GM18505 (cell line): ENCODE measurements at regions not wholly inside any gene's neighbourhood (a gene's known extent, or its start where the extent isn't known, plus 50 kb on each side); places are given as distances from the start of the nearest gene placed in this dataset.

Source experiments
- ATAC-seq: cut with Tn5 transposase; IDR thresholded peaks from one replicate; pipeline ENCODE4 v1.9.1; 2021; ENCODE audit not compliant: unreplicated experiment
- POLR2A ChIP-seq: IDR thresholded peaks from 4 replicates; pipeline ENCODE4 v1.6.1; 2011; ENCODE audit warnings: borderline replicate concordance; ENCODE audit not compliant: insufficient read depth, insufficient read length; ENCODE audit errors: extremely low read depth

DNA sequence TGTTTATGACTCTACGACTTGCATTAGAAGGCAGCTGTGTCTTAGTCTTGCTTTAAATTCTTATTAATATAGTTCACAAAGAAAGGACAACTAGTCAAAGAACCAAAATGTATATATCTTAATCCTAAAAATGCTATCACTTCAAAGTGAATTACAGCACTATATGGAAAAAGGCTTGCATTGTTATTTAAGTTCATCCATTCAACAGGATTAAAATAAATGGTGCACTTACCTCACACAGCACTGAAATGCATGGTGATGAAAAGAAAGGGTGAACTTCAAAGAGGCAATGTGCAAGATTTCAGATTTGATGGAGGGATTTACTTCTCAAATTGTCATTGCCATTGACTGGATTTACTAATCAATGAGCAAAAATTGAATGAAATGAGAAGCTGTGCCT lies 344.4 kb upstream of the NUDT12 start:
- no peak for TF ChIP-seq POLR2A

DNA sequence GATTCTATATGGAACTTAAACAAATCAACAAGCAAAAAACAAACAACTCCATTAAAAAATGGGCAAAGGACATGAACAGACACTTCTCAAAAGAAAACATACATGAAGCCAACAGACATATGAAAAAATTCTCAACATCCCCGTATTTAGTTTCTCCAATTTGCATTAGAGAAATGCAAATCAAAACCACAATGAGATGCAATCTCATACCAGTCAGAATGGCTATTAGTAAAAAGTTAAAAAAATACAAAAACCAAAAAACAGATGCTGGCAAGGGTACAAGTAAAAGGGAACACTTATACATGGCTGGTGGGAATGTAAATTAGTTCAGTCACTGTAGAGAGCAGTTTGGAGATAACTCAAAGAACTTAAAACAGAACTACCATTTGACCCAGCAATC lies 342.1 kb upstream of the NUDT12 start:
- TF ChIP-seq POLR2A, result no peak
- no peak for ATAC-seq

More for the DNA sequence above, 344.4 kb upstream of the NUDT12 start:
- ATAC-seq, result no peak

- ATAC-seq, result no peak
- TF ChIP-seq POLR2A, result no peak
Observed at GRCh38 chr5:103902893-103903292, 340.3 kb upstream of the NUDT12 start.

GRCh38 chr5:103901885-103902284 lies 339.3 kb upstream of the NUDT12 start:
- ATAC-seq, result no peak
- TF ChIP-seq POLR2A, result no peak

- no peak for ATAC-seq
- TF ChIP-seq POLR2A, result no peak
Observed at GRCh38 chr5:103896593-103896992, 334.0 kb upstream of the NUDT12 start.

DNA sequence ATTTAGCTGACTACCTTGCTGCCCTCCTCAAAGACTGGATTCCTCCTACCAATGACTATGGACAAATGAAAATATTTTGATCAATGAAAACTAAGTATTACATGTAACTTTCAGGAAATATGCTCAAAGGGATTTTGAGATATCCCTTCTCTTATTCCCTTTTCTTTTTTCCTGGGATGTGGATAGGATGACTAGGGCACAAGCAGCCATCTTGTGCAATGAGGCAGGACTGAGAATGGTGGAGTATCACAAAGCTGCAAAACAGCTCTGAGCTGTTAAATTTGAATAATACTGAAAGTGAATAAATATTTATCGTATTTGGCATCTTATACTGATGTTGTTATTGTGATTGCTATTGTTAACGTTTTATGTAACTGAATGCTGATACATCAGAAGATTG lies 333.1 kb upstream of the NUDT12 start:
- no peak for TF ChIP-seq POLR2A
- ATAC-seq, result no peak

DNA sequence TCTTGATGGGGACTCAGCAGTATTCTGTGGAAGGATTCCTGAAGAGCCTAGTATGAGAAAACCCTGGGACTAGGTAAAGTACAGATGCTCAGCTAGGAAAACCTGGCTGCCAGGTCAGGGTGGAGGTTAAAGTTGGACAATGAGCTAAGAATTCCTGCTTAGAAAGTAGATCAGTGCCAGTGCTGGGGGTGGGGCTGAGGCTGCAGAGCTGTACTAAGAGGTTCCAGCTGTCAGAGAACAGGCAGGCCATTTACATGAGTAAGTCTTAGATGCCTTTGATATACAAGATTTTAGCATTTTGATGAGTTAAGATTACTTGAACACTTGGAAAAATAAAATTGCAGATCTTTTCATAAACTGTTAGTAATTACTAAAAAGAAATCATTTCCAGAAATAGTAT lies 332.3 kb upstream of the NUDT12 start:
- no peak for TF ChIP-seq POLR2A

DNA sequence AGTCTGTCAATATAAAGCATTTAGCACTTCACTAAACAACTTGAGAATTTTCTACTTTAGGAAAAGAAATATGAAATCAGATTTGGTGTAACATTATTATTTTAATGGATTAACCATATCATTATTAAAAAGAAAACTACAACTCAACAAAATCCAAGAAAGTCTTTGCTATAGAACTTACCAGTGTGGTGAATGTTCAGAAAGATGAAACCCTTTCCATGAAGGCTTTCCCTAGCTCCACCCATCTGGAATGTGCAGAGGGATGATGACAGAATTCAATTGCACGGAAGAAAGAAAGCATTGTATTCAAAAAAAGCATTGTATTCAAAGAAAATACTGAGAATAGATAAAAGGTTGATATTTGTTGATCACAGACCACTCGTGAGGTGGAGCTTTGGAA lies 328.6 kb upstream of the NUDT12 start:
- no peak for ATAC-seq

More for the DNA sequence above, 332.3 kb upstream of the NUDT12 start:
- ATAC-seq, result no peak

GRCh38 chr5:103890313-103890712 lies 327.7 kb upstream of the NUDT12 start:
- ATAC-seq, result no peak

More for the DNA sequence above, 328.6 kb upstream of the NUDT12 start:
- no peak for TF ChIP-seq POLR2A

DNA sequence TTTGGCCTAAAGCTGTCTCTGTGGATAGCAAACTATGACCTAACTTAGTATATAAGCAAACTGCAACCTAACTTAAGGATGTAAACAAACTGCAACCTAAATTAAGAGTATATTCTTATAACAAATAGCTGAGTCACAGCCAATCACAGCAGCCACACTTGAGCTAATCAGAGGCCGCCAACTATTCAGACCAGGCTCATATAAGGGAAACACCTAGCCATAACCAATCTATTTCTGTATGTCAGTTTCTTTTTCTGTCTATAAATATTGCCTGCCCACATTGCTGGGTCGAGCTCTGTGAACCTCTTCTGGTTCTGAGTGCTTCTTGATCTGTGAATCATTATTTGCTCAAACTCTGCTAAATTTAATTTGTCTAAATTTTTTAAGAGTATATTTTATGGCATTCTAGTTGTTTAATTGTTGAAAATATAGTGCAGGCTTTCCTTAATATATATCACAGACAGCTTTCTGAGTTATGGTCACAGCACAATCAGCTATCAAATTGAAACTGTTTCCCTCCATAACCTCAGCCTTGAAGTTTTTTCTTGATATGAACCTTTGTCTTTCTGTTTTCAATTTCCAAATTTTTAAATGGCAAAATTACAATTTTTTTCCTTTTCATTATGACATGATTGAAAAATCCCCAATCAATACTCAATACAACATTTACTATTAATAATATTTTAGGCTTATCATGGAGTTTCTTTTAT lies 327.1 kb upstream of the NUDT12 start:
- no peak for TF ChIP-seq POLR2A
- ATAC-seq, result no peak

More at GRCh38 chr5:103890313-103890712, 327.7 kb upstream of the NUDT12 start:
- TF ChIP-seq POLR2A, result no peak

GRCh38 chr5:103886826-103887225 lies 324.2 kb upstream of the NUDT12 start:
- no peak for ATAC-seq

GRCh38 chr5:103883143-103883542 lies 320.6 kb upstream of the NUDT12 start:
- no peak for TF ChIP-seq POLR2A
- no peak for ATAC-seq

More at GRCh38 chr5:103886826-103887225, 324.2 kb upstream of the NUDT12 start:
- TF ChIP-seq POLR2A, result no peak

DNA sequence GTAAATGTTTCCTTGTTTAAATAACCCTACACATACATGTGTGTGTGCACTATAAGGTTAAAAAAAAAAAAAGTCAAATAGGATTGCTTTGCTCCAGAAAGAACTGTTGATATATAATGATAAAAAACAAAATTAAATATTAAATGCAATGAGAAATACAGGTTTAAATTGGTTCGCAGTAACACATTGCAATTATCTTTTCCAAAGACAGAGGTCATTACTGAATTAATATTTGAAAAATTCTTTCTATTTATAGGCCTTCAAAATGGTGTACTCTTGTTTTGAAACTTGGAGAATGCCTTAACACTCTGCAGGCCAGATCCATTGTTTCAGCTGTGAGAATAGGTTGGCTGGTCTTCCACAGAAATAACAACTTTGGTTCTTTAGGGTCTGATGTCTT lies 319.0 kb upstream of the NUDT12 start:
- no peak for TF ChIP-seq POLR2A
- no peak for ATAC-seq

DNA sequence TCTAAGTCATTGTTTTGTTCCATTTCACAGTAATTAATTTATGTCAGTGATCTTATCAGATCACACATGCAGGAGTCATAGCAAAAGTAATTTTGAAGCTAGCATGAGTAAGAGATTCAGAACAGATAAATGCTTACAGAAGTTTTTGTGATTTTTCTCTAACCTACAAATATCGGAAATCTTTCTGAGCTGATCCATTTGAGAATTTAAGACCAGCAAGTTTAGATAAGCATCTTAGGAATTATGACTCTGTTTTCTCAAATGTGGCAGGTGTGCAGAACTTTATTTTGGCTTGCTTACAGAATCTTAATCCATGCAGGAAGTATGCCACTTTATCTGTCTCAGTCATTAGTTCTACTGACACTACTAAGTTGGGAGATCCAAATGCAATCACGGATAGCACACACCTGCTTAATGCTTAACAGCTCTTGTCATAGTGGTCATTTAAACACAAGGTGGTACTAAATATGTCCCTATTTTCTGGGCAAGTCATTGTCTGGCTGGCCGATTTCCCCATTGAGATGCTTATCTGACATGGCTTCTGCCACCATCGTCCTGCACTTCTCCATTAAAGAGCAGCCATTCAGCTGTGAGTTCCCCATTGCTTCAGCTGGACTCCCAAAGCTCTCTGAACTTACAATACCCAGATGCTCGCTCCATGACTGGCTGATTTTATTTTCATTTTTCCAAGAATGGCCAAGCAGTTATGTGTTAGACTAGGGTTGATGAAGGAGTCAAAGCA lies 305.4 kb upstream of the NUDT12 start:
- ATAC-seq, result no peak
- no peak for TF ChIP-seq POLR2A
